ENCODE measurements at regions not wholly inside any gene's neighbourhood (a gene's known extent, or its start where the extent isn't known, plus 50 kb on each side); places are given as distances from the start of the nearest gene placed in this dataset.

DNA sequence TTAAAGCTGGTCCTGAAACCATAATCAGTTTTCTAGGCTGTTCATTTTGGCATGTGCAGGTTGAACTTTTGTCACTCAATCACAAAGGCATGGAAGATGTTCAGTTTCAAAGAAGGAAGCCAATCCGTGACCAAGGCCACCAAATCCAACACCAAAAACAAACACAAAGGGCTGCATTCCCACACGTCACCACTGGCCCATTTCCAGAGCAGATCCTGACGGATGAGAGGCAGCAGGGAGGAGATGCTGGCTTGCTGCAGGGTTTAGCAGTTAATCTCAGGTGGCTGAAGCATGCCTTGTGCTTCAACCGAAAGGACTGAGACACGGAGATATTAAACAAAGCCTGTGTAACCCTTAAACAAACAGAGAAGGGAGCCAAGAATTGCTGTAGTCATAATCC lies 191.9 kb upstream of the CTAGE1 start:
- TF ChIP-seq NRF1 (conservative IDR thresholded peaks at IDR 0.05; ENCODE audit: low read depth, low read length): no peak
- TF ChIP-seq, protein P1, sequence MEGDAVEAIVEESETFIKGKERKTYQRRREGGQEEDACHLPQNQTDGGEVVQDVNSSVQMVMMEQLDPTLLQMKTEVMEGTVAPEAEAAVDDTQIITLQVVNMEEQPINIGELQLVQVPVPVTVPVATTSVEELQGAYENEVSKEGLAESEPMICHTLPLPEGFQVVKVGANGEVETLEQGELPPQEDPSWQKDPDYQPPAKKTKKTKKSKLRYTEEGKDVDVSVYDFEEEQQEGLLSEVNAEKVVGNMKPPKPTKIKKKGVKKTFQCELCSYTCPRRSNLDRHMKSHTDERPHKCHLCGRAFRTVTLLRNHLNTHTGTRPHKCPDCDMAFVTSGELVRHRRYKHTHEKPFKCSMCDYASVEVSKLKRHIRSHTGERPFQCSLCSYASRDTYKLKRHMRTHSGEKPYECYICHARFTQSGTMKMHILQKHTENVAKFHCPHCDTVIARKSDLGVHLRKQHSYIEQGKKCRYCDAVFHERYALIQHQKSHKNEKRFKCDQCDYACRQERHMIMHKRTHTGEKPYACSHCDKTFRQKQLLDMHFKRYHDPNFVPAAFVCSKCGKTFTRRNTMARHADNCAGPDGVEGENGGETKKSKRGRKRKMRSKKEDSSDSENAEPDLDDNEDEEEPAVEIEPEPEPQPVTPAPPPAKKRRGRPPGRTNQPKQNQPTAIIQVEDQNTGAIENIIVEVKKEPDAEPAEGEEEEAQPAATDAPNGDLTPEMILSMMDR (IDR thresholded peaks at IDR 0.05 in 2 of 3, conservative IDR thresholded peaks at IDR 0.05 in 1 of 3; ENCODE audit: control insufficient read depth in 2 of 3, extremely low read depth in 1 of 3, insufficient read depth in 1 of 3, low read depth in 3 of 3, low read length in 3 of 3): no peak
- TF ChIP-seq EP300 (IDR thresholded peaks at IDR 0.05; ENCODE audit: borderline replicate concordance in 1 of 2, control insufficient read depth in 1 of 2, low read depth in 2 of 2, low read length in 2 of 2): no peak
- no peak for TF ChIP-seq RFX5 (IDR thresholded peaks at IDR 0.05; ENCODE audit: low read depth, low read length)
- no peak for TF ChIP-seq POLR2A (IDR thresholded peaks at IDR 0.05; ENCODE audit: low read depth, low read length)

Data from GM12878 (cell line).